HG02840 (cell line): ENCODE measurements at regions not wholly inside any gene's neighbourhood (a gene's known extent, or its start where the extent isn't known, plus 50 kb on each side); places are given as distances from the start of the nearest gene placed in this dataset.

Experiments
- ATAC-seq: cut with Tn5 transposase; IDR thresholded peaks from one replicate; pipeline ENCODE4 v1.9.1; 2021; ENCODE audit warnings: mild to moderate bottlenecking, moderate library complexity, moderate number of reproducible peaks; ENCODE audit not compliant: unreplicated experiment, low FRiP score

DNA sequence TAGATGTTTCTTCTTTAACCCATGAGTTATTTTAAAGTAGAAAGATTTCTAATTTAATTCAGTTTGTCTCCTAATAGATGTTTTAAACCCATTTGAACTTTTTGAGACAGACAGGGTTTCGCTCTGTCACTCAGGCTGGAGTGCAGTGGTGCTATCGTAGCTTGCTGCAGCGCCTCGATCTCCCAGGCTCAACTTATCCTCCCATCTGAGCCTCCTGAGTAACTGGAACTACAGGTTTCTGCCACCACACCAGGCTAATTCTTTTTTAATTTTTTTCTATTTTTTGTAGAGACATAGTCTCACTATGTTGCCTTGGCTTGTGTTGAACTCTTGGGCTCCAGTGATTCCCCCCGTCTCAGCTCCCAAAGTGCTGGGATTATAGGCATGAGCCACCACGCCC, 53.0 kb upstream of the RAB18 start:
- no peak for ATAC-seq

DNA sequence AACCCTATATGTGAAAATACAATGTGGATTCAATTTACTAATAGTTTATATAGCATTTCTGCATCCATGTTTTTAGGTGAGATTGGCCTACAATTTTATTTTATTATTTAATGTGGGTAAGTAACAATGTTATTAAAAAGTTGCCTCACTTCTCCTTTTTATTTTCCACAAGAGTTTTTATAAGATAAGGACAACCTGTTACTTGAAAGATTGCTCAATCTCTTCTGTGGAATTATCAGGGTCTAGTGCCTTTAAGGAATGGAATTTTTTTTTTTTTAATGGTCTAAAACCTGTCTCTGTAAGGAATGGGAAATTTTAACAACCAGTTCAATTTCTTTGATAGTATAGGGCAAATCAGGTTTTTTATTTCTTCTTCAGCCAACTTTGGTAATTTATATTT, 53.9 kb upstream of the RAB18 start:
- no peak for ATAC-seq

DNA sequence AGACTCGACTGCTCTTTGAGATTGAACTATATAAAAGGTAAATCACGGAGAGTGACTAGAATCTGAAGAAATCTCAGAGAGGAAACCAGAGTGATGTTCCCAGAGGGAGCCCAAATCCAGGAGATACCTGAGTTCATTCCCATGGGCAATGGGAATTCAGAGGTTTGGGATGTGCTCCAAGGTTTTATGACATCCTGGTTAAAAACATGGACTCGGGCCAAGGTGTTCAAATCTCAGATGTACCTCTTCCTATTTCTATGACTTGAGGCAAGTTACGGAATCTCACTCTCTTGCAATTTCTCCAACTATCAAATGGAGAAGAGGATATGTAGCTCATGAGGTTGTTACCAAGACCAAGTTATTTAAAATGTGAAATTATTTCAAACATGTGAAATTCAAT, 54.5 kb upstream of the RAB18 start:
- no peak for ATAC-seq

GRCh38 chr10:27448921-27449320, 55.2 kb upstream of the RAB18 start:
- no peak for ATAC-seq

DNA sequence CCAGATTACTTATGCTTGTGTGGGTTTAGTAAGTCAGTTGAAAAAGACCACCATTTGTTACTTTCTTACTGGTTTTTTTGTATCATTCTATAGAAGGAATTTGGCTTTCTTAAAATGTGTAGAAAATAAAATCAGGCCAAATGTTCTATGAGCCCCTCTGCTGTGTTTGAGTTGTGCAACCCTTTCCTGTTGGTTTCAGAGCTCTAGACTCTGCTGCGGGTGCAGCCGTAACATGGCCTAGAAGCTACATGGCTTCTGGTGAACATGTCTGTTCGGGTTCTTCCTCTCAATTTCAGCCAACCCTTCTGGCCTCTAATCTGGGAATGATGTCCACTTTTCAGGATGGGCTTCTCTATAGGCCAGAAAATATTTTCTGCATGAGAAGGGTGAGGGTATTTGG, 56.6 kb upstream of the RAB18 start:
- no peak for ATAC-seq

DNA sequence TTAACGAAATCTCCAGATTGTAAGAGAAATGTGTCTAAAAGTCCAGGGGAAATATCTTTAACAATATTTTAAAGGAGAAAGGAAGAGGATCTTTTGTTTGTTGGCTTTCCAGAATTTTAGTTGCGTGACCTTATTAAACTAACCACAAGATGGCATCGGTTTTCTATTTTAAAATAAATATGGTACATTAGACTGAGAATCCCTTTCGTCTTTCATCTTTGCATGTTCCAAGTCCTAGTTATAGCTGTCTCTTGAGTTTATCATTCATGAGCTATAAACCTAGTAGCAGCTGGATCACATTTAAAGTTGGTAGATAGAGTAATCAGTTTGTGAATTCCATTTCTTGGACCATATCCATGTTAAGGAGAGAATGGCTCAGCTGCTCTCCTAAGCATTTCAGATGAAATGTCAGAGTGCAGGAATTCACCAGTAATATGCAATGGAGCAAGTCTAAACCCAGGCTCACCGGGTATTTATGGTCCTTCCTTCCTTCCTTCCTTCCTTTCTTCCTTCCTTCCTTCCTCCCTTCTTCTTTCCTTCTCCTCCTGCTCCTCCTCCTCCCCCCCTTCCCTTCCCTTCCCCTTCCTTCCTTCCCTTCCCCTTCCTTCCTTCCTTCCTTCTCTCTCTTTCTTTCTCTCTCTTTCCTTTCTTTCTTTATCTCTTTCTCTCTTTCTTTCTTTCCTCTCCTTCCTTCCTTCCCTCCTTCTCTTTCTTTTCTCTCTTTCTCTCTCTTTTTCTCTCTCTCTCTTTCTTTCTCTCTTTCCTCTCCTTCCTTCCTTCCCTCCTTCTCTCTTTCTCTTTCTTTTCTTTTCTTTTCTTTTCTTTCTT, 57.8 kb upstream of the RAB18 start:
- ATAC-seq = no peak

DNA sequence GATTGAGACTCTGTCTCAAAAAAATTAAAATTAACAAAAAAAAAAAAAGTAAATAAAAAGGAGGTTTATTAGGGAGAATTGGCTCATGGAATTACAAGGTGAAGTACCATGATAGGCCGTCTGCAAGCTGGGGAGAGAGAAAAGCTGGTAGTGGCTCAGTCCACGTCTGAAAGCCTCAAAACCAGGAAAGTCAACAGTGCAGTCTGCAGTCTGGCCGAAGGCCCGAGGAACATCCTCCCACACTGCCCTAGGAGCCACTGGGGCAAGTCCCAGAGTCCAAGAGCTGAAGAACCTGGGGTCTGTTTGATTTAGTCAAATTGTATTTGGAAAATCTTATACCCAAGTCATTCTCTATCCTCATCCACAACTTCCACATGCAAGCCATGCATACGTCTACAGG, 59.0 kb upstream of the RAB18 start:
- ATAC-seq = no peak

- no peak for ATAC-seq
These were observed 63.6 kb upstream of the RAB18 start for GRCh38 chr10:27440478-27440877.

DNA sequence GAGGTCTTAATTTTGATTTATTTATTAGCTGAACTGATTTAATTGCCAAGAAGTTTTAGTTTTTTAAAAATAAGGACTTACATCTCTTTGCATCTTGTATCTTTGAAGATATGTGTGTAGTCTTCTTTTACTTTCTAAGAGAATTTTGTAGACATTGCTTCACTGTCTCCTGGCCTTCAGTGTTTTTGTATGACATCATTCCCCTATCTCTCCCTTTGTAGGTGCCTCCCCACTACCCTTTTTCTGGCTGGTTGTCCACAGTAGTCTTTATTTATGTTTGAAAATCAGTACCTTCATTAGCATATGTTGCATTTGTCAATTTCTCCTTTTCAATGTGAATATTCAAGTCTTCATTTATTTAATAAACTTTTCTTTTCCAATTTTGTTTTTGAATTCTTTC, 64.1 kb upstream of the RAB18 start:
- ATAC-seq = no peak

DNA sequence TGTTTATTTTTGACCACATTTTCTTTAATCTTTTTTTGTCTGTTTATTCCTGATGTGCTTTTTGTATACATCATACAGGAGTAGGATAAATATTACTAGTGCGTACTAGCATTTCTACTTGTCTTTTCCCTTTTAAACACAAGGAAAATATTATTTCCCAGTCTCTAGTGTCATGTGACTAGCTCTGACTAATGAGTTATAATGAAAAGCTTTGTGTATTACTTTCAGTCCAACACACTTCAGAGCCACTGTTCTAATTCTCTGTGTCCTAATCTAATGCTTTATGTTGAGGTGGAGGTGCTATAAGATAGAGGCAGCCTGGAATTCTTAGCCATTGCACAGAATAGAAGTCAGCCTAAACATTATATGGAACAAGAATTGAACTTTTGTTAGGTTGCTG, 65.0 kb upstream of the RAB18 start:
- no peak for ATAC-seq

DNA sequence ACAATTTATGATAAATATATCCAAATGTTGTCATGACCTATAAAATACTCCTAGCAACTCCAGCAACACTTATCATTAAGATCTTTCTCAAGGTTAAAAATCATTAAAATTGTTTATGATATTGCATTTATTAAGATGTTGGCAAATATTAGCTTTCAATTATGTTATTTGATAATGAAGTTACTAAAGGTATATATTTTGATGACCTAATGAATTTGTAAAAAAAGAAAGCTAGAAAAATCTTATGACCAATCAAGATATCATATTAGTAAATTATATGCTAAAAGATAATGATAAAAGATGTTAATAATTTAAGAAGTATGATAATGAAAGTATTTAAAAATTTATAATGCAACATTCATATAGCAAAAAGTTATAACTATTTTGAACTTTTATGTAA, 66.3 kb upstream of the RAB18 start:
- ATAC-seq = no peak

- ATAC-seq = no peak
These were observed 67.4 kb upstream of the RAB18 start for GRCh38 chr10:27436710-27437109.

- no peak for ATAC-seq
These were observed 70.1 kb upstream of the RAB18 start for GRCh38 chr10:27433976-27434375.

GRCh38 chr10:27426948-27427467, 77.1 kb upstream of the RAB18 start:
- no peak for ATAC-seq

- no peak for ATAC-seq
These were observed 90.2 kb upstream of the RAB18 start for GRCh38 chr10:27413831-27414348.

DNA sequence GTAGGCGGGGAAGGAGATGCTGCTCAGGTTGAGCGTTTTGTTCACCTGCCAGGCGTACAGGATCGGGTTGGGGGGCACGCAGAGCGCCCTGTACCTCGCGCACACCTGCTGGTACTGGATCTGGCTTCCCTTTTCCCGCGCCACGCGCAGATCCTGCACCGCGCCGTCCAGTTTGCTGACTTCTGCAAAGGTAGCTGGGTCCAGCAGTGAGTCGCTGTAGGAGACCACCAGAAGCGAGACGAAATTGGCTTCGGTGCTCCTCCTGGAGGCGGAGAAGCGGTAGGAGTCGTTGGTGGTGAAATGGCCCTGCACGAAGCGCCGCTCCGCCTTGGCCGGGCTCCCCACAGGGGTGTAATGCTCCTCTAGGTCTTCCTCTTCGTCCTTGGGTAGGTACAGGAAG, 90.7 kb upstream of the RAB18 start:
- no peak for ATAC-seq

DNA sequence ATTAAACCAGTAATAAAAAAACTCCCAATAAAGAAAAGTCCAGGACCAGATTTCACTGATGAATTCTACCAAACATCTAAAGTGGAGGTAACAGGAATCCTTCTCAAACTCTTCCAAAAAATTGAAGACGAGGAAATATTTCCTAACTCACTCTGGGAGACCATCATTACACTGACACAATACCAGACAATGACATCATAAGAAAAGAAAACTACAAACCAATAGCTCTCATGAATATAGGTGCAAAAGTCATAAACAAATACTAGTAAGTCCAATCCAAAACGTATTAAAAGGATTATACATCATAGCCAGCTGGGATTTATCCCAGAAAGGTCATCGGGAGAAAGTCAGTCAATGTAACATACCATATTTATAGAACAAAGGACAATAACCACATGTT, 94.0 kb upstream of the RAB18 start:
- ATAC-seq = no peak

DNA sequence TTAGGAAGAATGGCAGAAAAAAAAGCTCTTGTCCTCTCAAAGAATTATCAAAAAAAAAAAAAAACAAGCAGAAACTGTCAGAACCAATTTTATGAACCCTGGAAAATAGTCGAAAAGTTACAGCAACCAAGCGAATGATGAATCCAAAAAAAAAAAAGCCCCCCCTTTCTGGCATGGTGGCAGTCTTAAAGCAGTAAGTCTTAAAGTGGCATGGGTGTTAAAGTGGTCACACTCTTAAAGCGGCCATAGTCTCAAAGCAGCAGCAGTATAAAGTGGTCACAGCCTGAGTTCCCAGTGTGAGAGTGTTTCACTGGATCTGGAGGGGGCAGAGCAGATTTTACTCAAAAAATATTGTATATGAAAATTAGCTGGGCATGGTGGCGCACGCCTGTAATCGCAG, 96.8 kb upstream of the RAB18 start:
- ATAC-seq = no peak

- ATAC-seq = no peak
These were observed 104.2 kb upstream of the RAB18 start for GRCh38 chr10:27399871-27400270.

GRCh38 chr10:27393961-27394360, 110.1 kb upstream of the RAB18 start:
- no peak for ATAC-seq

GRCh38 chr10:27392606-27393005, 111.5 kb upstream of the RAB18 start:
- ATAC-seq = no peak

- ATAC-seq = no peak
These were observed 112.2 kb upstream of the RAB18 start for GRCh38 chr10:27391916-27392315.
